Umbilical cord (tissue), 1 donor: ENCODE measurements at regions not wholly inside any gene's neighbourhood (a gene's known extent, or its start where the extent isn't known, plus 50 kb on each side); places are given as distances from the start of the nearest gene placed in this dataset.
"Not testable (repeated sequence)": the region's sequence is repeated elsewhere in the genome, so short reads cannot be mapped to it uniquely, and the experiment has no call there.

Experiments
- DNase-seq: peaks from one replicate; pipeline ENCODE4 v3.0.0-alpha.2; 2015; ENCODE audit warnings: low spot score

DNA sequence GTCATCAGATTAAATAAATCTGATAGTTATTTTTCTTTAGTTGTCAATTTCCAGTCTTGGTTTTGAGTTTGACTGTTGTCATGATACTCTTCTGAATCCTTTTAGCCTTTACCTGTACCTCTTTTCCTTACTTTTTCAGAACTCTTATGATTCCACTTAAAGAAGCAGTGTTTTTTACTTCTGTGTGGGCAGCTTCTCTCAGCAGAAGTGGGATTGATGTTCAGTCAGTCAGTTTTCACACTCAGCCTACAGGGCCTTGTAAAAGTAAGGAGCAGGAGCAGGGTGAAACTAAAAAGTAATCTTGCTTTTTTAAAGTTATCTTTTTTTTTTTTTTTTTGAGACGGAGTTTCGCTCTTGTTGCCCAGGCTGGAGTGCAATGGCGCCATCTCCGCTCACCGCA is 75.1 kb downstream of the HAUS1 start:
- no peak for DNase-seq

- no peak for DNase-seq
Measured at GRCh38 chr18:46182633-46183358, 78.6 kb downstream of the HAUS1 start.

GRCh38 chr18:46184296-46184695 is 80.1 kb downstream of the HAUS1 start:
- DNase-seq, result not testable (repeated sequence)

DNA sequence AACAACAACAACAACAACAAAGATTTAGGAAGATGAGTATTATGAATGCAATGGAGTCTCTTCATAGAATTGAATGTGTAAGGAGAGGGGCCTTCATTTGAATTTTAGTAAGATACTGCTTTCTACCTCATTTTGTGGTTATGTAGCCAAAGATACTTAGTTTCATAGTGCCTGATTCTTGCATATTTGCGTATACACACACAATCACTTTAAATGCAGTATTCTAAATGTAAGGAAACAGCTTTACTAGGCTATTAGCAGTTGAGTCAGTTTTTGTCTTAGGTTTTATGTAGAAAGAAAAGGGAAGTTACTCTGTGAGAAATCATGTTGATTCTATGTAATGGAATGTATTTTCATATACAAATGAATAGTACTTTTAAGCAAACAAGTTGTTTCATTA is 80.5 kb downstream of the HAUS1 start:
- no peak for DNase-seq

DNA sequence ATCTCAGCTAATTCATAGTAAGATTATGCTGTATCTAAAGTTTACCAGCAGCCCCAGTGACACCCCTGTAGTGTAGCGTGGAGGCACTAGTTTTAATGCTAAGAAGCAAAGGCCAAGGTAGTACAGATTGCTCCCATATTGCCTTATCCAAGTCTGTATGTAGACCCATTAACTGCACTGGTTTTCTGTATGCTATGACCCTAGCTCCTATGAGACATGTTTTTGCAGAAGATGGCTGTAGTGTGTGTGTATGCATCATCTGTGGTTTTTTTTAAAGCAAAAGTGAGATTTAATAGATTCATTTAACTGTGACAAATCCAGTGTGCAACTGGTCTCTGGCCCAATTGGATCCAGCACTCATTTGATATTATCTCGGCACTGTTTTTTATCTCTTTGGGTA is 86.5 kb downstream of the HAUS1 start:
- no peak for DNase-seq

- no peak for DNase-seq
Measured at GRCh38 chr18:46196627-46197243, 92.5 kb downstream of the HAUS1 start.

- no peak for DNase-seq
Measured at GRCh38 chr18:46199515-46200147, 95.4 kb downstream of the HAUS1 start.

DNA sequence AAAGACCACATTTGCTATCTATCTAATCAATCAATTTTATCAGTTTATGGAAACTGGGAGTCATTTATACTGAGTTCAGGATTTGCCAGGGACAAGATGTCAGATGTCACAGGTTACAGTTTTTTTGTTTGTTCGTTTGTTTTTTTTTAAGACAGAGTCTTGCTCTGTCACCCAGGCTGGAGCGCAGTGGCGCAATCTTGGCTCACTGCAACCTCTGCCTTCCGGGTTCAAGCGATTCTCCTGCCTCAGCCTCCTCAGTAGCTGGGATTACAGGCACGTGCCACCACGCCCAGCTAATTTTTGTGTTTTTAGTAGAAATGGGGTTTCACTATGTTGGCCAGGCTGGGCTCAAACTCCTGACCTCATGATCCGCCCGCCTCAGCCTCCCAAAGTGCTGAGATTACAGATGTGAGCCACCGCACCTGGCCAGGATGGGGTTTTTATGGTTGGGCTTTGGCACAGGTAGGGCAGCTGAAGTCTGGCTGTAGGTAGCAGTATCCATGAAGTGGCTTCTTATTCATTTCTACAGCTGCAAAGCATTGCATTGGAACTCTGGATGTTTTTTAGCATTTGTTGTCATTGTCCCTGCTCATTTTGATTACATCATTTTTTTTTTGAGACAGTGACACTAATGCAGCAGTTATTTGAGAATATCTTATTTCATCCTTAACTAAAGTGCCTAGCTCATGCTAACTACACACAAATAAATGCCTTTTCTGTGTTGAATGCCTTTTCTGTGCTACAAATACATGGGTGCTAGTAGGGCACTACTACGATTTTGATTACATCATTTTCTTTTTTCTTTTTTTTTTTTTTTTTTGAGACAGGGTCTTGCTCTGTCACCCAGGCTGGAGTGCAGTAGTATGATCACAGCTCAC is 96.2 kb downstream of the HAUS1 start:
- not testable (repeated sequence) for DNase-seq

GRCh38 chr18:46204143-46204542 is 100.0 kb downstream of the HAUS1 start:
- no peak for DNase-seq

GRCh38 chr18:46207985-46208384 is 103.8 kb downstream of the HAUS1 start:
- no peak for DNase-seq

DNA sequence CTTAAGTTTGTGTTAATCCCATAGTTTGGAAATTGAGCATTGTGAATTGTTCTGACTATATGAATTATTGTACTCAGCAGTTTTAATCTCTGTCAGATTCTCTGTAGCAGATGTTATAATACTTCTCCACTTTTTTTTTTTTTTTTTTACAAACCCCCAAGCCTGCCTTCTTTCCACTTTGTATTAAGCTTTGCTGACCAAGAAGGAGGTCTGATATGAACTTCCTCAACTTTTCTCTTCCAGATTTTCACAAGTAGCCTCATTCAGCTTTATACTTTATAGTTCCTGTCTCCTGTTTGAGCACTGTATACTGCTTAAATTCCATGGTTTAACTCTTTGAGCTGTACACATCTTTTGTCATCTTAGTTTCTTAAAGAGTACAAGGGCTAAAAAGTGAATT is 105.0 kb downstream of the HAUS1 start:
- DNase-seq, result no peak

DNA sequence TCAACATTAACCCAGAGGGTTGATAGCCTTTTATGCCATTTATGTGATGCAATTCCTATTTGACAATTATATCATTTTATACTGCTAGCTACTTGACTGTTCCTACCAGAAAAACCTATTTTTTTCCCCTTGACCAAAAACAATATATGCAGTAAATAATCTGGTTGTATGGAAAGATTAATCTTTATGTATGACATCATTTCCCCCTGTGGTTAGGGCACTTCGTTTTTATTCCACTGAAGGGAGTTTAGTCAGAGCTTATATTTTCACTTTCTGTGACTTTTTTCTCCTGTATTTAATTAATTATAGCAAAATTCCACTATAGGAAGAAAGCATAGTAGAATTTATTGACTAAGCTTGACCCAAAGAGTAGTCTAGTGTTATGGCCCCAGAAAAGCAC is 107.6 kb downstream of the HAUS1 start:
- DNase-seq, result no peak

- no peak for DNase-seq
Measured at GRCh38 chr18:46212398-46212797, 108.2 kb downstream of the HAUS1 start.

DNA sequence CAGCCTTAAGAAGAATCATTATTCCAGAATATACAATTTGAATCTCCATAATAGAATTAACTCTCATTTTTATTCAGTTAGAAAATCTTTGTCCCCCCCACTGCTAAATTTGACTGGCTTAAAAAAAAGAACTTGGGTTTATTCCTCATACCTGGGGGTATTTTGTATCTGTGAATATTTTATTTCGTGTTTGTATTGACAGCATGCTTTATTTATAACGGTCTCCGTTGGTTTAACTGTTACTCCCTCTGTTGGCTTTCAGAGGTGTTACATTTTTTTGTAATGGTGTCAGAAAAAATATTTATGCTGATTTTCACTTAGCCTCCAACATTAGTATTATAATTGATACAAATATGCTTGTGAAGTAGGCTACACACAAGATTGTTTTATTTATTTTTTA is 109.1 kb downstream of the HAUS1 start:
- DNase-seq, result no peak

DNA sequence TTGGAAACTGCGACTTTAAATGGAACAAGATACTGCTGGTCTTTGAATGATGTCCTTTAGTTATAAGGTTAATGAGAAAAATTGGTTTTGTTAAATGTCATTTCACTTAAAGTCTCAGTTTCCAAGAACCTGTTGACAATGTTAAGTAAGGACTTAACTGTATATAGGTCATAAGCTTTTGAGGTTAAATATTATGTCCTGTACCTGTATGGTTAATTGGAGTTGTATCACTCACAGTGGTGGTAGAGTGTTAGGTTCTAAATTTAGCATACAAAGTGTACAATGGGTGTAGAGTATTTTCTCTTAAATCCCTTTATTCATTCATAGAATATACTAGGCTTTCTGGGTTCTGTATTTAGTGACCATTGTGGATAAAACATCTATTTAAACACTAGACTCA is 110.2 kb downstream of the HAUS1 start:
- DNase-seq, result no peak

DNA sequence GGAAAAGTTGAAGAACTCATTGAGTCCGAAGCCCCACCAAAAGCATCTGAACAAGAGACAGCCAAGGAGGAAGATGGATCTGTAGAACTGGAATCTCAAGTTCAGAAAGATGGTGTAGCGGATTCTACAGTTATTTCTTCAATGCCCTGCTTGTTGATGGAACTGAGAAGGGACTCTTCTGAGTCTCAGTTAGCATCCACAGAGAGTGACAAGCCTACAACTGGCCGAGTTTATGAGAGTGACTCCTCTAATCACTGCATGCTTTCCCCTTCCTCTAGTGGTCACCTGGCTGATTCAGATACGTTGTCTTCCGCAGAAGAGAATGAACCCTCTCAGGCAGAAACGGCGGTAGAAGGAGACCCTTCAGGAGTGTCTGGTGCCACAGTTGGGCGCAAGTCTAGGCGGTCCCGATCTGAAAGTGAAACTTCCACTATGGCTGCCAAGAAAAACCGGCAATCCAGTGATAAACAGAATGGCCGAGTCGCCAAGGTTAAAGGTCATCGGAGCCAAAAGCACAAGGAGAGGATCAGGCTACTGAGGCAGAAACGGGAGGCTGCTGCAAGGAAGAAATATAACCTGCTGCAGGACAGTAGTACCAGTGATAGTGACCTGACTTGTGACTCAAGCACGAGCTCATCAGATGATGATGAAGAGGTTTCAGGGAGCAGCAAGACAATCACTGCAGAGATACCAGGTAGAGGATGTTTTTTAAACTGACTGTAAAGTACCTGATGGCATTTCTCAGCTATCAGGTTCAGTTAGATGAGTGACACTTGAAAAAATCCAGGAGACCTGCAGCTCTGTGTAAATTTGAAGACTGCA is 111.9 kb downstream of the HAUS1 start:
- no peak for DNase-seq

DNA sequence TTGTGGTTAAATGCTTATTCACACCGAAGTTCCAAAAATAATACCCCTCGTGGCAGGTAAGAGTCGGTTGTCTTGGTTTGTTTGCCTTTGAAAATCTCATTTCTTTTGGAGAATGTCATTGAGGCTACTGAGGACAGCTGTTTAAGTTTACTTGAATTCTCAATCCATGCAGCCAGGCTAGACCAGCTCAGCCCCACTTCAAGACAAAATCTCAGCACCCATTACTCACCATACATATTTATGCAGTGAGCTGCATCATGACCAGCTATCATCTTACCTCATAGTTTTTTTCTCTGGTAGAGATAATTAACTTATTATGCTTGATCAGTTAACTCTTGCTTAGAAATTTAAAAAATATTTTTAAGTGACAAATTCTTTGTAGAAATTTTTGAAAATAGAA is 115.9 kb downstream of the HAUS1 start:
- DNase-seq, result no peak

DNA sequence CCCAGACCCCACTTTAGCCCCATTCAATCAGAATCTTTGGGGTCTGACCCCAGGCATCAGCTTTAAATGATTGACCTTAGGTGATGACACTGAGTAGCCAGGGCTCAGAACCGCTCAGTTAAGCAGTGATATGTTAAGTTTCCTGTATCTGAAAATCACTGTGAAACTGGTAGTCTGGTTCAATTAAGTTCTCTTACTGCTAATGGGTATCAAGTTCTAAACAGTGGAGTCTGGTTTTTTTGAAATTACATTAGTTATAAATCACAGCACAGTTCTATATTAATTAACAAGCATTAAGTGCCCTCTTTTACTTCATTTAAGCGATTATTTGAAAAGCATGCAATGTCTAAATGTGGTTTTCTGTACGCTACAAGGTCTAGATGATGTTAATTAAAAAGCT is 117.9 kb downstream of the HAUS1 start:
- no peak for DNase-seq

DNA sequence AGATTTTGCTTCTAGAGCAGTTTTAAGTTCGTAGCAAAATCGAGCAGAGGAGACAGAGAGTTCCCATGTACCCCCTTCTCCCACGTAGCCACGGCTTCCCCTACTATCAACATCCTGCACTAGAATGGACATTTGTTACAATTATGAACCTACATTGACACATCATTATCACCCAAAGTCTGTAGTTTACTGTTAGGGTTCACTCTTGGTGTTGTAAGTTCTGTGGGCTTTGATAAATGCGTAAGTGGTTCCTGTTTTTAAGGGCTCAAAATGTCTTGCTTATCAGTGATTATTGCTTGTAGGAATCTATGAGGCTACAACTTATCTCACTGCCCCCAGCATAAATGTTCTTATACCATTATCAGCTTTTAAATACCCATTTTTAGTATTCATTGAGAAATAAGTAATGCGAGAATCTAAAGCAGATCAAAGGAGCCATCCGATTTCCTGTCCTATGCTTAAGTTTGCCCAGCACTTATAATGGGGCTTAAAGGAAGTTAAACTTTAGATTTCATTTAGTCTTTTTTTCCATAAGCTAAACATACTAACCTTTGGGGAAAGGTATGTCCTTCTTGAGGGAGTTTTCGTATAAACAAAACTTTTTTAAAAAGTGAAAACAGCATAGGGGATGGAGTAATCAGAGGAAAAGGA is 118.7 kb downstream of the HAUS1 start:
- no peak for DNase-seq

- DNase-seq, result no peak
Measured at GRCh38 chr18:46224181-46224775, 120.1 kb downstream of the HAUS1 start.
